ENCODE measurements at regions not wholly inside any gene's neighbourhood (a gene's known extent, or its start where the extent isn't known, plus 50 kb on each side); places are given as distances from the start of the nearest gene placed in this dataset.

GRCh38 chr5:176719113-176719739 is 71.9 kb downstream of the TSPAN17 start:
- Histone ChIP-seq H3K27ac (no peak overlapping the region), H3K4me3 (no peak overlapping the region), H3K4me1 (no peaks in the 10 kb centered on the region), H3K27me3 (no peaks in the 10 kb centered on the region), H3K9ac (ENCODE audit: low read depth in 2 of 2, low read length in 2 of 2) (no peak overlapping the region), H3K36me3 (no peaks in the 10 kb centered on the region), H3K9me3 (no peaks in the 10 kb centered on the region)
- DNase-seq = no peak
- intact Hi-C loops (cut with DNase I) = no loop called here
- no peak for TF ChIP-seq CTCF (IDR thresholded peaks at IDR 0.05)

GRCh38 chr5:176721509-176721908 is 74.2 kb downstream of the TSPAN17 start:
- Histone ChIP-seq H3K9me3 (no peaks in the 10 kb centered on the region), H3K9ac (ENCODE audit: low read depth in 2 of 2, low read length in 2 of 2) (no peak overlapping the region), H3K36me3 (no peaks in the 10 kb centered on the region), H3K27me3 (no peaks in the 10 kb centered on the region), H3K4me1 (no peaks in the 10 kb centered on the region), H3K27ac (no peak overlapping the region), H3K4me3 (no peak overlapping the region)
- no peak for TF ChIP-seq CTCF (IDR thresholded peaks at IDR 0.05)
- no peak for DNase-seq
- intact Hi-C loops (cut with DNase I) = no loop called here

- Histone ChIP-seq H3K4me1 (no peaks in the 10 kb centered on the region), H3K27ac (no peak overlapping the region), H3K36me3 (no peaks in the 10 kb centered on the region), H3K9me3 (no peaks in the 10 kb centered on the region), H3K4me3 (no peak overlapping the region), H3K27me3 (no peaks in the 10 kb centered on the region), H3K9ac (ENCODE audit: low read depth in 2 of 2, low read length in 2 of 2) (no peak overlapping the region)
- intact Hi-C loops (cut with DNase I) = no loop called here
- no peak for DNase-seq
- no peak for TF ChIP-seq CTCF (IDR thresholded peaks at IDR 0.05)
Measured at GRCh38 chr5:176722757-176723156, 75.5 kb downstream of the TSPAN17 start.

GRCh38 chr5:176723440-176723839 is 76.2 kb downstream of the TSPAN17 start:
- H3K4me1 ChIP-seq = no peaks in the 10 kb centered on the region
- H3K27me3 ChIP-seq = no peaks in the 10 kb centered on the region

GRCh38 chr5:176724472-176724871 is 77.2 kb downstream of the TSPAN17 start:
- H3K4me3 ChIP-seq = no peak overlapping the region
- H3K36me3 ChIP-seq = no peaks in the 10 kb centered on the region
- no peak for TF ChIP-seq CTCF (IDR thresholded peaks at IDR 0.05)
- H3K9ac ChIP-seq (ENCODE audit: low read depth in 2 of 2, low read length in 2 of 2) = no peak overlapping the region
- intact Hi-C loops (cut with DNase I) = no loop called here
- H3K9me3 ChIP-seq = no peaks in the 10 kb centered on the region
- DNase-seq = no peak
- no peaks in the 10 kb centered on the region for H3K4me1 ChIP-seq
- no peaks in the 10 kb centered on the region for H3K27me3 ChIP-seq
- no peak overlapping the region for H3K27ac ChIP-seq

More at GRCh38 chr5:176723440-176723839, 76.2 kb downstream of the TSPAN17 start:
- H3K9ac ChIP-seq (ENCODE audit: low read depth in 2 of 2, low read length in 2 of 2) = no peak overlapping the region
- no peak for TF ChIP-seq CTCF (IDR thresholded peaks at IDR 0.05)
- H3K4me3 ChIP-seq = no peak overlapping the region
- H3K27ac ChIP-seq = no peak overlapping the region
- no peak for DNase-seq
- no peaks in the 10 kb centered on the region for H3K36me3 ChIP-seq
- intact Hi-C loops (cut with DNase I) = no loop called here
- no peaks in the 10 kb centered on the region for H3K9me3 ChIP-seq
